Right lobe of liver (tissue), 4 donors: ENCODE measurements at regions not wholly inside any gene's neighbourhood (a gene's known extent, or its start where the extent isn't known, plus 50 kb on each side); places are given as distances from the start of the nearest gene placed in this dataset.

Experiments
- POLR2A ChIP-seq: fragments of 450-650 bp; IDR thresholded peaks from one replicate; pipeline ENCODE4 v1.6.1; 2017; ENCODE audit warnings: antibody characterized with exemption, mild to moderate bottlenecking
- TF ChIP-seq, protein P1 (sequence below), 4 donors: fragments of 200-600 bp in 3 of 4; fragments of 450-650 bp in 1 of 4; IDR thresholded peaks; one replicate each; pipeline versions ENCODE4 v1.5.1 to v1.8.0; 2016 to 2022; ENCODE audit warnings: antibody characterized with exemption in 4 of 4, mild to moderate bottlenecking in 2 of 4
- donor health status: DM: no; HTN: no; CAD: no.
- donor health status: DM: no; HTN: no; CAD: no.
- donor health status: DM: no; HTN: yes; CAD: no.

DNA sequence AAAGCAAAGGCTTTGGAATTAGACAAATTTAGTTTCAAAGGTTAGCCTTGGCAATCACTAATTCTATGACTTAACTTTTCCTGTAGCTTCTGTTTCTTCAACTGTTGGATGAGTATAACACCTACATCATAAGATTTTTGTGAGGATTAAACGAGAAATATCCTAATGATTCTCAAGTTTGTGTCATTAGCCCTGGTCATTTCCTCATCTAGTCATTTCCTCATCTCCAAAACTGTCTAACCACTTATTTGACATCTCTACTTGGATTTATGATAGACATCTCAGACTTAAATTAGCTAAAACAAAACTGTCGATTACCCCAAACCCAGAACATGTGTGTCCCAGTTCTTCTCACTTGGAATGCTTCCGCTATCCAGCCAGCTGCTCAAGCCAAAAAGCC lies 80.2 kb upstream of the CHODL start:
- TF ChIP-seq, protein P1, sequence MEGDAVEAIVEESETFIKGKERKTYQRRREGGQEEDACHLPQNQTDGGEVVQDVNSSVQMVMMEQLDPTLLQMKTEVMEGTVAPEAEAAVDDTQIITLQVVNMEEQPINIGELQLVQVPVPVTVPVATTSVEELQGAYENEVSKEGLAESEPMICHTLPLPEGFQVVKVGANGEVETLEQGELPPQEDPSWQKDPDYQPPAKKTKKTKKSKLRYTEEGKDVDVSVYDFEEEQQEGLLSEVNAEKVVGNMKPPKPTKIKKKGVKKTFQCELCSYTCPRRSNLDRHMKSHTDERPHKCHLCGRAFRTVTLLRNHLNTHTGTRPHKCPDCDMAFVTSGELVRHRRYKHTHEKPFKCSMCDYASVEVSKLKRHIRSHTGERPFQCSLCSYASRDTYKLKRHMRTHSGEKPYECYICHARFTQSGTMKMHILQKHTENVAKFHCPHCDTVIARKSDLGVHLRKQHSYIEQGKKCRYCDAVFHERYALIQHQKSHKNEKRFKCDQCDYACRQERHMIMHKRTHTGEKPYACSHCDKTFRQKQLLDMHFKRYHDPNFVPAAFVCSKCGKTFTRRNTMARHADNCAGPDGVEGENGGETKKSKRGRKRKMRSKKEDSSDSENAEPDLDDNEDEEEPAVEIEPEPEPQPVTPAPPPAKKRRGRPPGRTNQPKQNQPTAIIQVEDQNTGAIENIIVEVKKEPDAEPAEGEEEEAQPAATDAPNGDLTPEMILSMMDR (IDR thresholded peaks at IDR 0.05), result no peak
- no peak for TF ChIP-seq POLR2A
